Activated gamma-delta T cell treated with anti-CD3 and anti-CD28 coated beads, Interleukin-2, amount 50 U/mL, for 16 hours (primary cell): ENCODE measurements at regions not wholly inside any gene's neighbourhood (a gene's known extent, or its start where the extent isn't known, plus 50 kb on each side); places are given as distances from the start of the nearest gene placed in this dataset.

Source experiments
- DNase-seq: peaks from one replicate; pipeline ENCODE4 v3.0.0-alpha.2; 2020; ENCODE audit warnings: low read depth

DNA sequence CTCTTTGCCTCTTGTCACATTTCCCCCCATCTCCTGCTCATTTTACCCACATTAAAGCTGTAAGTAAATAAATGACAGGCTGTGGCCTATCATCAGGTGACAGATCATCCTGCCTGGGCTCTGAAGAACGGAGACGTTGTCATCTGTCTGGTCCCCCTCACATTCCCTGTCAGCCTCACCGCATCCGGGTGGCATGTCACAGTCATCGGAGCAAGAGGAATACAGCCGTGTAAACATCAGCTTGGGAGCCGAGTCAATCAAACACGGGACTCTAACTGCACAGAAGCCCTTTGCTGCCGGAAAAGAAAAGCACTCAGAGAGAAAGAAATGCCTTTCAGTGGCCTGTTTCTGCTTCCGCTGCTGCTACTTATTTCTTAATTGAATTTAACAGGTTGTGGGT lies 371.9 kb upstream of the ID4 start:
- no peak for DNase-seq

DNA sequence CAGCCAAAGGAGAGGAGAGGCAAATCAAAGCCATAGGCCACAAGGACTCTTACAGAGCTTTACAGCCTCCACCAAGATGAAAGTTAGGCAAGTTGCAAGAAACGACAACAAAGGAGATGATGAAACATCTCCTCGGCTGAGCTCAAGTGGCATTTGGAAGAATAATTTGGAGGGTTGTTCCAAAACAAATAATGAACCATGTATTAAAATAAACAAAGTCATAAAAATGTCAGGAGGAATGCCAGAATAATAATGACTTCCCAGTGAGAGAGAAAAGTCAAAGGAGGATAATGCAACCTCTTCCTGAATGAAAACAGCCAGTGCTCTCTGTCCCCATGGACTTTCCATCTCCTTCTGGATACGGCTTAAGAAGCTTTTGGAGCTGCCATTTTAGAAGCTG lies 371.4 kb upstream of the ID4 start:
- no peak for DNase-seq

DNA sequence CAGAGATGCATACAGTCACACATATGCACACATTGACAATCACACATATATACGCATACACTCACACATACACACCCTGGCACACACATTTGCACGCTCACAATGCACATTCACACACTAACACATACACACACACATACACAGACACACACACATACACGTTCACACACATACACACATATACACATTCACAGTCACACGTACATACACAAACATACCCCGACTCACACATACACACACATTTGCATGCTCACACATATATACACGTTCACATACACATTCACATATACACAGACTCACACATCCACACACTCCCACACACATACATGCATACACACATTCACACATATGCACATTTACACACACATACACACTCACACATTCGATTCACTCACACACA lies 366.8 kb upstream of the ID4 start:
- no peak for DNase-seq

DNA sequence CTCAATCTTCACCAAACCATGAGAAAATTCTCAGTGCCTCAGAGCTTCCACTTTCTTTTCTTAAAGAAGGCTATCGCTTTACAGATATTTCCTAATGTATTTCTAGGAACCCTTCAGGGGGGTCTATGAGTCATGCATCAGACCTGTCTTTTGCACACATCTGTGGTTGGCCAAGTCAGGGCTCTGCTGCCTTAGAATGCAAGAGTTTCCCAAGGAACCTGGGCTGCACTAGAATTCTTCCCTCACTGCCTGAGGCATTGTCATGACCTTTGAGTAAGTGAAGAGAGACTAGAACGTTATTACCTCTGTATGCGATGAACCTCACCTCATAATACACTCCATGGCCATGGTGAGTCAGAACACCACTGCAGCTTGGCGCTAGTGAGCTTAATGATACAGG lies 365.0 kb upstream of the ID4 start:
- DNase-seq = no peak

DNA sequence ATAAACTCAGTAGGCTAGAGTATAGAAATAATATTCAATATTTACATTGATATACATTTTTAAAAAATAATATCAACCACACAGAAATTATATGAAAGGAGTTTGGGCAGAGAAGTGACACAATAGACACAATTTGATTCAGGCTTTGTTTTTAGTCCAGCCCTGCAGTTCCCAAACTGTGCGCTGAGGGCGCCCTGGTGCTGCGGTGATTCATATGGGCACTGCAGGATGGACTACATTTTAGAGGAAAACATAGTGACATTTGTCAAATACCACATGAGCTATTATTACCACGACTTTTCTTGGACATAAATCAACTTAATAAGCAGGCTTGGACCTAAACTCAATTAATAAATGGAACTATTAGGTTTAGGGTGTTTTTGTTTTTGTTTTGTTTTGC lies 364.3 kb upstream of the ID4 start:
- DNase-seq = no peak

DNA sequence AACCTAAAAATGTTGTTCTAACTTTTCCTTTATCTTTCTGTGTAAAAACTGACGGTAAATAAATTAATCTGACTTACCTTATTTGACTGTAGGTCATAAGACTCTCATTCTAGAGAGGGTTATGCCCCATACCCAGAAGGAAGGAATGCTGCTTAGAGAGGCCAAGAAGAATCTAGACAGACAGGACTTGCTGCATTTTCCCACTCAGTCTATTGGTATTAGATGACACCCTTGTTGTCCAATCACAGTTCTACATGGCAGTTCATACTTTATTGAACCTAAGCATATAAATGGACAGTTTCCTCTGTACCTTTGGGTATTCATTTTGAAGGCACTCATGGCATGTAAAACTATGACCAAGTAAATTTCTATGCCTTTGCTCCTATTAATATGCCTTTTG lies 359.6 kb upstream of the ID4 start:
- no peak for DNase-seq

DNA sequence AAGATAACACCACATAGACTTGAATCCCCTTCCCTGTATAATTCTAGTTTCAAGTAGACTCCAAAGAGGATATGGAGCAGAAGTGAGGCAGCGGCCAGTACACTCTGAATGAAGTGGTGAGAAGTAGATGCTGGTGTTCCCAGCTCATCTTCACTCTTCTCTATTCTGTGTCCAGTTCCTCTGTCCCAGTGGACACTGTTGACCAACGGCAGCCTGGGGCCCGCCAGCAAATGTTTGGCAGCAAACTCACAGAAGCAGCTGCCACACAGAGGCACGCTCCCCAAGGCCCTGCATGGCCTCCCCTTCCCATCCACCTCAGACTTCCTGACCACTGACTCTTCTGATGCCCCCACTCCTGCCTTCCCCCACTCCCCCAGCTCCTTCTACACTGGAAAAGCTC lies 358.9 kb upstream of the ID4 start:
- DNase-seq = no peak

DNA sequence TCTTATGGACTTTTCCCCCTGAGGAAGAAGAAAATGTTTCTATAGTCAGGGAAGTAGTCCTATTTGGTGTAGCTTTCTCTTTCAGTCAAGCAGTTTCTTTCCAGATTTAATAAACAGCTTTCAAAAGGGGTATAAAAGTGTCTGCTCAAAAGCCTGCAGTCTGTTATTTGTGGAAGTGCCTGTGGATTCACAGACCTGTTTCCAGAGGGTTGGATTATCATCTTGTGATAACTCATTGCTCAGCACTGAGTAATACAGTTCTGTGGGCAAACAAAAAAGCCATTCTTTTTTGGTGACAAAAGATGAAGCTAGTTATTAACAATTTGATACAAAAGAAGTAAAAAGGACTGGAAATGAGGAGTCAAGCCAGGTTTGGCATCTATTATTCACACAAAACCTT lies 358.2 kb upstream of the ID4 start:
- no peak for DNase-seq

DNA sequence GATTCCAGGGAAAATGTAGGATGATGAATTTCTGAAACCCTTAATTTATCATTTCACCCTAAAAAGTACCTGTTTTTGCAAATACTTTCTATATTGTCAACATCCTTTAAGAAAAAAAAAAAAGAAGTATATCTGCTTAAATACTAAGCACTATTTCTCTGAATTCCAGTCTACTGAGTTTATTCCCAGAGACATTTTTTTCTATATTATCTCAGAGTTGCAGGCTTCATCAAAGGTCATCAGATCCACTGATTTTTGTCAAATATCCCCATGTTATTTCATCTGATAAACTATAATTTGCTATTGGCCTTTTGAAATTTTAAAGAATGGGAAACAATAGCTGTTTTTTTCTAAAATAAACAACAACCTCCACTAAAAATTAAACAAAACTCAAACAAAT lies 357.6 kb upstream of the ID4 start:
- no peak for DNase-seq

DNA sequence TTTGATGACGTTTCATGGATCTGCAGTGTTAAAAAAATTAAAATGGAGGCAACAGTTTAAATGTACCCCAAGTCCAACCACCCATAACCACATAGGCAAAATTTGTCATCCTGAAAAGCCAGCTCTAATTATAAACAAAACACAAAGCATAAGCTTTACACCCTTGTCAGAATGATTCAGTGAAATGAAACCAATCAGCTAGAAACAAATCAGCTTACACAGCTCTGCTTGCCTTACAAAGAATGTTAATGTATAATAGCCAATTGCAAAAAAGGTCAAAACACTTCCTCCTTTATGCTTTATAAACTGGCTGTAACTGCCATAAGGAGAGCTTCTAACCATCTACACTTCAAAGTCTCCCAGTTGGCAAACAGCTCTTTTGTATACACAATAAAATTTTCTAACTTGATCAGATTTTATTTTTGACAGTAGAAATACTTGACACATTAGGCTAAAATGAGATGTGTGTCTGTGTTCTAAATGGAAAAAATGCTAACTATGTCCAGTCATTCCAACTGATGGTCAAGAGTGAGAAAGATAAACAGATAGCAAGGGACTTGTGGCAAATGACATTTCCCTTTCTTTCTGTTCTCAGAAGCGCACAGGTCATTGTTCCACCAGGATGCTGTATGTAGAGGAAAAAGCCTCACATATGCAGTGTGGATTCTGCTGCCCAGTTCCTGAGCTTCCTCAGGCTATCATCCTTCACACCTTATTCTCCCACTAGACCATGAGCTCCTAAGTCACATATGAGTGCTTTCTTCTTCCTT lies 344.3 kb upstream of the ID4 start:
- no peak for DNase-seq

DNA sequence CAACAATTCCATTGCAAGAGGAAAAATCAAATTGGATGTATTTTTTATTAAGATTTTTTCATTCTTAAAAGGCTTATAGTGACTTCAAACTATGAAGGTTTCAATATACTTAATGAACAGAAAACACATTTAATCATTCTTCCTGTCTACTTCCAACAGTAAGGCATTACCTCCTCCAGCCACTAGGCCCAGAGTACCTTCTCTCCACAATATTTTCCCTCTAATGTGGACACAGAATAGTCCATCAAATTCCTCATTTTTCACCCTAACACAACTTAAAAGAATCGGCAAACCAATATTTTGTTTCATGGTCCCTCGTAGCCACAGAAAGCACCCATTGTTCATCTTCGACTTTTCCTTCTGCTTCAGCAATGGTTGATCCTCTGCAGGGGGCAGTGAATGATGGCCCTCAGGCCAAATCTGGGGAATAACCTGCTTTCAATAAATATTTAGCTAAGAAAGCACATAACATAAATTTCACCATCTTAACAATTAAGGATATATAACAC lies 335.4 kb upstream of the ID4 start:
- no peak for DNase-seq

DNA sequence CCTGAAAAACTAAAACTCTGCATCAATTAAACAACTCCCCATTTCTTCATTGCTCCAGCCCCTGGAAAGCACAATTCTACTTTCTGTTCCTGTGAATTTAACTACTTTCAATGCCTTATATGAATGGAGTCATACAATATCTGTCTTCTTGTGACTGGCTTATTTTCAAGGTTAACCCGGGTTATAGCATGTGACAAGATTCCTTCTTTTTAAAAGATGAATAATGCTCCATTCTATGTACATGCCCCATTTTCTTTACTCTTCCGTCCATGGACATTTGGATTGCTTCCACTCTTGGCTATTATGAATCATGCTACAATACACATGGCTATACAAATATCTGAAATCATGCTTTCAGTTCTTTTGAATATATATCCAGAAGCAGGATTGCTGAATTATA lies 334.9 kb upstream of the ID4 start:
- no peak for DNase-seq

DNA sequence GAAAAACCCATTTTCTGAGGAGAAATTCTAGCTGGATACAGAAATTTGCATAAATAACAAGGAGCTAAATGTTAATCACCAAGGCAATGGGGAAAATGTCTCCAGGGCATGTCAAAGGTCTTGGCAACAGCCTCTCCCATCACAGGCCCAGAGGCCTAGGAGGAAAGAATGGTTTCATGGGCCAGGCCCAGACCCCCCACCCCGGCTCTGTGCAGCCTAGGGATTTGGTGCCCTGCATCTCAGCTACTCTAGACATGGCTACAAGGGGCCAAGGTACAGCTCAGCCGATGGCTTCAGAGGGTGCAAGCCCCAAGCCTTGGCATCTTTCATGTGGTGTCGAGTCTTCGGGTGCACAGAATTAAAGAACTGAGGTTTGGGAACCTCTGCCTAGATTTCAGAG lies 321.2 kb upstream of the ID4 start:
- DNase-seq = no peak

DNA sequence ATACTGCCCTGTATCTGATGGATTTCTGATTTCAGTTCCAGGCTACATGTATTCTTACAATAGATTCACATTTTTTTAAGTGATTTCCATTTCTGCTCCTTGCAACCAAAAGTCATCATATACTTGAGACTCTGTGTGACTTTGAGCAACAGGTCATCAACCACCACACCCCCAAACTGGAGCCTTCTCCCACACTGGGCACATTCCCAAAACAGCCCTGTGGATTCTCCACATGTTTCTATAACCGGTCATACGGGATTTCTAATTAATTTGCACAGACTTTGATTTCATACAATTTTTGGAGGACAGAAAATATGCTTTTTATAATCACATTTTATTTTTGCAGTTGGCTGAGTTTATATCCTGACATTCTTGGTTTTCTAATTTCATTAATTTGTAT lies 317.2 kb upstream of the ID4 start:
- no peak for DNase-seq

DNA sequence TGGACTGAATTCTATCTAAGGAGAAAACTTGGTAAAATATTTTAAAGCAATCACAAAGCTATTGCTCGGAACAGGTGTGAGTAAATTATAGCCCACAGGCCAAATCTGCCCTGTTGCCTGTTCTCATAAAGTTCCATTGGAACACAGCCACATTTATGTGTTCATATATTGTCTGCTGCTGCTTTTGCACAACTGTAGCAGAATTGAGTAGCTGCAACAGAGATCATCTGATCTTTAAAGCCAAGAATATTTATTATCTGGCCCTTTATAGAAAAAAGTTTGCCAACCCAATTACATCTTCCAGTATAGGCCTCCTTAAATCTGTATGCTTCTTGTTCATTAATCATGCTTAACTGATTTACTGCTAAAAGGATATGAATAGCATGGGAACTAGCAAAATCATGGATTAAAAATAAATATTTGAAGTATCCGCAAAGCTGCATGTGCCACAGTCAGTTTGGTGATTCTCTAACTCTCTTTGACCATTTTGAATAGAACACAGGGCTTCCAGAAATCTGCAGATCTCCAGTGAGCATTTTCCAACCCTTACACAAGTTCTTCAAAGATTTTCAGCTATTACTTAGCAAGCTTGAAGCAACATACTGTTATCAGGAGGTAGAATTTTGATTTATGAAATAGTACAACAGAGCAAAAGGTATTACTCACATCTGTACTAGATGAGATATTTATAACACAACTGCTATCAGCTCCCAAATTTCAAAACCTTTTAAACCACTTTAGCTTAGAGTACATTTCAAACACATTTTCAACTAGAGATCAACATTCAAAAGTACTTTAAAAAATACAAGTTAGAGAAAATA lies 312.6 kb upstream of the ID4 start:
- no peak for DNase-seq

DNA sequence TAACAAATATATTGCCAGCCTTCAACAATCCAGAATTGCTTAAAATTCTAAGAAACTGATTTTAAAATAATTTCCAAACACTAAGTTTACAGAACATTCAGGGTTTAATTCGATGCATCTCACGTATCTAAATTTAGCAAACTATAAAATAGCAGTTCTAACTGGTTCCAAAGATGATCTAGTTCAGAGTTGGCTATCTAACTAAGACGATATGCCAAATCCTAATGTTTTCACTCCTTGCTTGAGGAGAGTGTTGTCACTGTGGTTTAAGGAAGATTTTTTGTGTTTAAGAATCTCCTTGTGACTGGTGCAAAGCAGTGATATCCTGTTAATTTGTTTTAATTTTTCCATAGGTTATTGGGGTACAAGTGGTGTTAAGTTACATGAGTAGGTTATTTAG lies 311.5 kb upstream of the ID4 start:
- DNase-seq = no peak

DNA sequence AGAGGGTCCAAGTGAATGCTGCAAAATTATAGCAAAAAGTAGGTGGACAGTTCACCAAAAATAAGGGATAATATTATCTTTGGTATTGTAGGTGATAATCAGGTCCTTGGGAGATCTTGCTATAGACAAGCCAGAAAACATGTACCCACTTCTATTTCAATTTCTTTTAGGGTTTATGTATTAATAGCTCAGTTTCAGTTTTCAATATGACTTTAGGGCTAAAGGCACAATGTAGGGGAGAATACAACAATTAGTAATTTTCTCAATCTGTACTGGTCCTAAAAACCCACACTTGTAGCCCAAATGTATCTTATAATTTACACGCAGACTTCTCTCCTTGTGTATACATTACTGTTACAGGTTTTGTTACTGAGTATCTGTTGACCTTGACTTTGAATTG lies 307.0 kb upstream of the ID4 start:
- DNase-seq = no peak

DNA sequence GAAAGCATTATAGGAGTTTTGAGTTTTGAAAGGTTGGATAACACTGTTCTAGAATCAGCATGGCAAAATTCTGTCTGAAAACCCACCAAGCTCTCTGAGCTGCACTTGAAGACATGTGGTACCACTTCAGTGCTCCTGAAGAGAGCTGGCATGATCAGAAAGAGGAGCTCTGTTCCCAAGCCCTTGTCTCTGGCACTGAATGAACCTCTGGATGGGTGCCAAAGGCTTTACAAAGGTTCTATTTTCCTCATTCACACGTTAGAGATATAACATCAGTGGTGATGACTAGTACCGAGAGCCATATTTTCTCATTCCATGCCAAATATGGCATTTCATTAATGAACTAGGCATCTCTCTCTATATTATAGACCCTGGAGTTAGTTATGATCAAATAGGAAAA lies 301.8 kb upstream of the ID4 start:
- DNase-seq = no peak

DNA sequence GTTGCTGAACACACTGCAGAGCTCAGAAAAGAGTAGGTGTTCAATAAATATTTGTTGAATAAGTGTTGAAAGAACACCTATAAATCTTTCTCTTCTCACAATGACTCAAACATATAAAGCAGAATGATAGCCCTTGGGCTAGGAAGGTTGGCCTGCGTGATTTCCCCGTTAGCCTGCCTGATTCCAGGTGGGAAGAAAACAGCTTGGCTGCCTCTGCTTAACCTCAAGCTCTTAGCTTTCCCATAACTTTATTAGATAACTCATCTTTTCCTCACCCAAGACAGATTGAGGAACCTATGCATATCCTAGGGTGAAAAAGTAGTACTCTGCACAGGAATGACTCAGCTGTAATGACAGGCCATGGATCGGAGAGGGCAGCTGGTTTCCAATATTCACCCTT lies 300.3 kb upstream of the ID4 start:
- no peak for DNase-seq

DNA sequence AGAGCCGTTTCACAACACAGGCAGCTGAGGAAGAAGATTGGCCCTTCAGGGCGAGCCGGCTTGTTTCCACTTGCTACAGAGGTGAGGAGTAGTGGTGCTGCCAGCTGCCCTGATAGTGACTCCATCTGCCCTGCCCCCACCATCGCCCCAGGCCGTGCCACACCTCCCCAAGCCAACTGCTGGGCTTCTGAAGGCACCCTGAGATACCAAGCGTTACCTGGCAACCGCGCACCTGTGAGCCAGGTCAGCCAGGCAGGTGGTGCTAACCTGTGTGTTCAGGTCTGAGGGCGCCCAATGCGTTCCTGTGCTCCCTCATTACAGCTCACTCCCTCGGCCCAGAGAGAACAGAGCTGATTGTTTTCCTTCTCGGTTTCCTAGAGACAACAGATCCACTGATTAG lies 299.1 kb upstream of the ID4 start:
- DNase-seq = no peak

DNA sequence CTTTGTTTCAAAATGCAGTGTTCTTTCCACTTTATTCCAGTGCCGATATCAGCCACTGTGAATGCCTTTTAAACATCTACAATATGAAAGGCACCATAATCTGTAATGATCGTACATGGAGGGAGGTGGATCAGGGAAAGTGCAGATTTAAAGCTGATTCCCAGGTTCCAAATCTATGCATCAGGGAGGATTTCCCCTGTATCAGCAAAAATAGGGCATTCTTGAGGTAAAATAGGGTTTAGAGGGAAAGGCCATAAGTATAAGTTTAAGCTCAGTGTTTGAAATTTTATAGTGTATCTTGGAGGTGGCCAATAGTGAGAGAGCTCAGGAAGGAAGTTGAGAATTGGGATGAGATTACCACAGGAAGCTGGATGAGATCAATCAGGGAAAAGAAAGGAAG lies 289.7 kb upstream of the ID4 start:
- no peak for DNase-seq

DNA sequence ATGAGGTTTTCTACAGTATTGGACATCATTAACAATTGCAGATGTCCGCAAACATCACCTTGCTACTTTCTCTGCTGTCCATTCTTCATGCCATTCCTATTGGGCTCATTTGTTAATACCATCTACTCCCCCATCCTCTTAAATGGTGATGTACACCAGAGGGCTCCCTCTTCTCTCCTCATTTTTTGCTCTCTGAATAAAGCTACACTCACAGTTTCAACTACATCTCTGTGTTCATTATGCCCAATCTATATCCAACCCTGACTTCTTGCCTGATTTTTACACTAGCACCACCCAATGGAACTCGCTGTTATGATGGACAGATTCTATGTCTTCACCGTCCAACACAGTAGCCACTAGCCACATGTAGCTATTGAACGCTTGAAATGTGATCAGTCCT lies 288.1 kb upstream of the ID4 start:
- DNase-seq = no peak

DNA sequence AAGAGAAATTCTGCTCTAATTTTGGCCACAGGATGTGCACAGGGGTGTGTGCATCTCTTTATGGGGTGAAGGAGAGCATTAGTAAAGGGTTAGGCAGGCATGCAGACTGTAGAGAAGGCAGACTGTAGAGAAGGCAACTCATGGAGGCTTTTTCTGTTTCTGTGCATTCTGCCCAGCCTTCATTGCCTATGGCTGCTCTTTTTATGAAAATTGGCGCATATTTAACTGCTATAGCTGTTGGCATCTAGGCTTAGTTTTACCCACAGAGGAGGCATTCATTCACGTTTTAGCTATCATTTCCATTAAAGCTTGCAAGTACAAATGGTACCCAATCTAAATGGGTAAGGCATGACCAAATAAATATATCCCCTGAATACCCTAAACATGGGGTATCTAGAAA lies 286.8 kb upstream of the ID4 start:
- no peak for DNase-seq

DNA sequence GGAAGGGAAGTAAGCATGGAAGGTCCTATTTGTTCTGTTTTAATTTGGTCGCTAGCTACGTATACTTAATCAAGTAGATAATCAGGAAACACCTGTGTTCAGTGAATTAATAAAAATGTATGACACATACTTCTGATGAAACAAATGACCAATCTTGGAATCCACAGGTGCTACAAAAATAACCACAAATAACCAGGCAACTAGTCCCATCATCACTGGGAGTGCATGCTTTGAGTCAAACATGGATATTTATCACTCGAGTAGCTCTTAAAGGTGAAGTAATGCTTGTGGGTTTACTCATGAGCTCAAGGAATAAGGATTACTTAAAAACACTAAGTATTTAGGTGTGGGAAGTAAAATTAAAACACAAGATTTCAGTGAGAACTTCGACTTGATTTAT lies 285.6 kb upstream of the ID4 start:
- DNase-seq = no peak
